ENCODE measurements at regions not wholly inside any gene's neighbourhood (a gene's known extent, or its start where the extent isn't known, plus 50 kb on each side); places are given as distances from the start of the nearest gene placed in this dataset.

GRCh38 chr1:95620076-95620475, 386.1 kb downstream of the RWDD3 start:
- no peaks in the 10 kb centered on the region for H3K9me3 ChIP-seq (ENCODE audit: control insufficient read depth, insufficient read depth, low read depth, low read length)
- CTCF ChIA-PET = no interaction called here

GRCh38 chr1:95622609-95623008, 388.6 kb downstream of the RWDD3 start:
- Histone ChIP-seq H3K9me3 (ENCODE audit: control insufficient read depth, insufficient read depth, low read depth, low read length) (no peaks in the 10 kb centered on the region), H3K36me3 (ENCODE audit: control insufficient read depth in 2 of 2, insufficient read depth in 1 of 2, low read length in 2 of 2) (no peaks in the 10 kb centered on the region), H3K27ac (ENCODE audit: extremely low read depth, low read depth, low read length) (no peak overlapping the region), H3K4me1 (ENCODE audit: control insufficient read depth, insufficient read depth, low read length) (no peaks in the 10 kb centered on the region), H3K4me3 (ENCODE audit: low read depth, low read length) (no peak overlapping the region)
- no peak for TF ChIP-seq ZFP41 (tag by site-specific recombination; IDR thresholded peaks at IDR 0.05; ENCODE audit: borderline replicate concordance)
- no peak for TF ChIP-seq ZNF585B (tag by site-specific recombination; IDR thresholded peaks at IDR 0.05)
- TF ChIP-seq ZNF501 (tag by site-specific recombination; IDR thresholded peaks at IDR 0.05) = no peak
- no peak for TF ChIP-seq ZNF302 (tag by site-specific recombination; IDR thresholded peaks at IDR 0.05; ENCODE audit: low read depth)
- no peak for TF ChIP-seq REST (tag by site-specific recombination; IDR thresholded peaks at IDR 0.05)
- no peak for TF ChIP-seq ZNF354C (tag by site-specific recombination; IDR thresholded peaks at IDR 0.05; ENCODE audit: borderline replicate concordance, low read depth)
- no peak for TF ChIP-seq ZNF324 (tag by site-specific recombination; IDR thresholded peaks at IDR 0.05)
- TF ChIP-seq ZNF366 (tag by site-specific recombination; conservative IDR thresholded peaks at IDR 0.05) = no peak
- POLR2A ChIA-PET = no interaction called here
- CTCF ChIA-PET = no interaction called here

More at GRCh38 chr1:95620076-95620475, 386.1 kb downstream of the RWDD3 start:
- Histone ChIP-seq H3K4me3 (ENCODE audit: low read depth, low read length) (no peak overlapping the region), H3K4me1 (ENCODE audit: control insufficient read depth, insufficient read depth, low read length) (no peaks in the 10 kb centered on the region), H3K36me3 (ENCODE audit: control insufficient read depth in 2 of 2, insufficient read depth in 1 of 2, low read length in 2 of 2) (no peaks in the 10 kb centered on the region), H3K27ac (ENCODE audit: extremely low read depth, low read depth, low read length) (no peak overlapping the region)
- POLR2A ChIA-PET = no interaction called here
- no peak for TF ChIP-seq REST (tag by site-specific recombination; IDR thresholded peaks at IDR 0.05)
- TF ChIP-seq ZNF639 (tag by site-specific recombination; IDR thresholded peaks at IDR 0.05) = no peak
- TF ChIP-seq ZNF664 (tag by site-specific recombination; IDR thresholded peaks at IDR 0.05) = no peak
- TF ChIP-seq ZNF610 (tag by site-specific recombination; IDR thresholded peaks at IDR 0.05; ENCODE audit: borderline replicate concordance) = no peak
- TF ChIP-seq ZNF660 (tag by site-specific recombination; IDR thresholded peaks at IDR 0.05) = no peak
- TF ChIP-seq ZNF221 (tag by site-specific recombination; IDR thresholded peaks at IDR 0.05; ENCODE audit: borderline replicate concordance) = no peak
- TF ChIP-seq ZXDB (tag by site-specific recombination; IDR thresholded peaks at IDR 0.05) = no peak
- no peak for TF ChIP-seq ZNF302 (tag by site-specific recombination; IDR thresholded peaks at IDR 0.05; ENCODE audit: low read depth)
- TF ChIP-seq SCRT1 (tag by site-specific recombination; IDR thresholded peaks at IDR 0.05; ENCODE audit: borderline replicate concordance) = no peak
- TF ChIP-seq REPIN1 (tag by site-specific recombination; IDR thresholded peaks at IDR 0.05; ENCODE audit: low read depth) = no peak
- no peak for TF ChIP-seq ZNF704 (tag by site-specific recombination; IDR thresholded peaks at IDR 0.05)

All from HEK293 (cell line).